ENCODE measurements at regions not wholly inside any gene's neighbourhood (a gene's known extent, or its start where the extent isn't known, plus 50 kb on each side); places are given as distances from the start of the nearest gene placed in this dataset.

DNA sequence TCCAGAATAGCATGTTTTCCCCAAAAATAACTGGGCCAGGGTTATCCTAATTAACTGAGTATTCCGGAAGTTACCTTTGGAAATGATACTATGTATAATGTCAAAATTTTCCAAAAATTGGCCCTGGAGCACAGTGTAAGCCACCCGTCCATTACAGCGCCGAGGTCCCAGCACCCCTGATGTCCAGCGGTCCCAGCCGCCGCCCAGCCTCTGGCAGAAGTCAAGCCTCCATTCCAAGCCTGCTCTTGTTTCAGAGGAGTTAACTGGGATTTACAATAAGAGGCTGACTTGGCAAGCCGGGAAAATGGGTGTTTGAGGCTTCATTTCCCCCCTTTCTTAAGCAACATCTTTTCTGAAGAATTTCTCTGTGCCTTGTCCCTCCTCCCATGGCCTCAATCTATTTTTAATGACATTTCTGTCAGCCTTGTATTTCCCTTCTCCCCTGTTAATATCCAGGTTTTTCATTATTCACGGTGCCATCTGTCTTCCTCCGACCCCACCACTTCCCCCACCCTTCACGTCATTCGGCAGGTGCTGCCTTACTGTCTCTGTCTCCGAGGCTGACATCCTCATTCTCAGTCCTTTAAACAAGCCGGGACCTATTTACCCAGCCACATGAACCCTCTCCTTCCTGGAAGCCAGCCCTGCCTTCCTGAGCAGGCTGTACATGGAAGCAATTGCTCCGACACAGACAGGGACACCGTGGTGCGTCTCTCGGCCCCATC is 490.9 kb downstream of the NPHP4 start:
- H3K4me1 ChIP-seq, result no peaks in the 10 kb centered on the region
- H3K27ac Mint-ChIP-seq (ENCODE audit: unreplicated experiment), result no peak overlapping the region
- no peaks in the 10 kb centered on the region for H3K4me1 Mint-ChIP-seq (ENCODE audit: low read depth, unreplicated experiment)
- no peaks in the 10 kb centered on the region for H3K36me3 Mint-ChIP-seq (ENCODE audit: insufficient read depth, unreplicated experiment)
- no peaks in the 10 kb centered on the region for H3K9me3 ChIP-seq
- no peaks in the 10 kb centered on the region for H3K36me3 ChIP-seq (ENCODE audit: control insufficient read depth, insufficient read depth, low read length)
- no peak overlapping the region for H3K4me3 ChIP-seq (ENCODE audit: low read depth, low read length)
- TF ChIP-seq, protein P1, sequence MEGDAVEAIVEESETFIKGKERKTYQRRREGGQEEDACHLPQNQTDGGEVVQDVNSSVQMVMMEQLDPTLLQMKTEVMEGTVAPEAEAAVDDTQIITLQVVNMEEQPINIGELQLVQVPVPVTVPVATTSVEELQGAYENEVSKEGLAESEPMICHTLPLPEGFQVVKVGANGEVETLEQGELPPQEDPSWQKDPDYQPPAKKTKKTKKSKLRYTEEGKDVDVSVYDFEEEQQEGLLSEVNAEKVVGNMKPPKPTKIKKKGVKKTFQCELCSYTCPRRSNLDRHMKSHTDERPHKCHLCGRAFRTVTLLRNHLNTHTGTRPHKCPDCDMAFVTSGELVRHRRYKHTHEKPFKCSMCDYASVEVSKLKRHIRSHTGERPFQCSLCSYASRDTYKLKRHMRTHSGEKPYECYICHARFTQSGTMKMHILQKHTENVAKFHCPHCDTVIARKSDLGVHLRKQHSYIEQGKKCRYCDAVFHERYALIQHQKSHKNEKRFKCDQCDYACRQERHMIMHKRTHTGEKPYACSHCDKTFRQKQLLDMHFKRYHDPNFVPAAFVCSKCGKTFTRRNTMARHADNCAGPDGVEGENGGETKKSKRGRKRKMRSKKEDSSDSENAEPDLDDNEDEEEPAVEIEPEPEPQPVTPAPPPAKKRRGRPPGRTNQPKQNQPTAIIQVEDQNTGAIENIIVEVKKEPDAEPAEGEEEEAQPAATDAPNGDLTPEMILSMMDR (IDR thresholded peaks at IDR 0.05; ENCODE audit: insufficient read depth in 1 of 2, low read depth in 1 of 2, low read length in 1 of 2, severe bottlenecking in 1 of 2, unreplicated experiment in 1 of 2), result no peak
- peaks cover 17% of the 10 kb centered on the region for H3K27me3 Mint-ChIP-seq (ENCODE audit: insufficient read depth, unreplicated experiment)
- H3K4me3 Mint-ChIP-seq (ENCODE audit: unreplicated experiment), result no peak overlapping the region
- intact Hi-C loops (cut with micrococcal nuclease; ENCODE audit: unreplicated experiment), result no loop called here
- ChIA-PET CTCF (no interaction called here), POLR2A (no interaction called here)
- H3K27me3 ChIP-seq (replicated peaks; ENCODE audit: control insufficient read depth, insufficient read depth, low read length), result no peaks in the 10 kb centered on the region
- no TSS peak for BruUV-seq (replicated peaks)
- H3K9me3 Mint-ChIP-seq (ENCODE audit: unreplicated experiment), result peaks cover 14% of the 10 kb centered on the region
- no peak for DNase-seq

- POLR2A ChIA-PET, result no interaction called here
- DNase-seq, result no peak
- Mint-ChIP-seq H3K9me3 (ENCODE audit: unreplicated experiment) (peaks cover 14% of the 10 kb centered on the region), H3K27ac (ENCODE audit: unreplicated experiment) (no peak overlapping the region), H3K27me3 (ENCODE audit: insufficient read depth, unreplicated experiment) (peaks cover 17% of the 10 kb centered on the region), H3K36me3 (ENCODE audit: insufficient read depth, unreplicated experiment) (no peaks in the 10 kb centered on the region), H3K4me3 (ENCODE audit: unreplicated experiment) (no peak overlapping the region), H3K4me1 (ENCODE audit: low read depth, unreplicated experiment) (no peaks in the 10 kb centered on the region)
- Histone ChIP-seq H3K27me3 (replicated peaks; ENCODE audit: control insufficient read depth, insufficient read depth, low read length) (no peaks in the 10 kb centered on the region), H3K4me3 (ENCODE audit: low read depth, low read length) (no peak overlapping the region), H3K4me1 (no peaks in the 10 kb centered on the region), H3K9me3 (no peaks in the 10 kb centered on the region), H3K36me3 (ENCODE audit: control insufficient read depth, insufficient read depth, low read length) (no peaks in the 10 kb centered on the region)
- intact Hi-C loops (cut with micrococcal nuclease; ENCODE audit: unreplicated experiment), result no loop called here
- TF ChIP-seq, protein P1 (IDR thresholded peaks at IDR 0.05; ENCODE audit: insufficient read depth in 1 of 2, low read depth in 1 of 2, low read length in 1 of 2, severe bottlenecking in 1 of 2, unreplicated experiment in 1 of 2), result no peak
- no TSS peak for BruUV-seq (replicated peaks)
- CTCF ChIA-PET, result no interaction called here
Observed at GRCh38 chr1:5500541-5500940, 491.7 kb downstream of the NPHP4 start.

DNA sequence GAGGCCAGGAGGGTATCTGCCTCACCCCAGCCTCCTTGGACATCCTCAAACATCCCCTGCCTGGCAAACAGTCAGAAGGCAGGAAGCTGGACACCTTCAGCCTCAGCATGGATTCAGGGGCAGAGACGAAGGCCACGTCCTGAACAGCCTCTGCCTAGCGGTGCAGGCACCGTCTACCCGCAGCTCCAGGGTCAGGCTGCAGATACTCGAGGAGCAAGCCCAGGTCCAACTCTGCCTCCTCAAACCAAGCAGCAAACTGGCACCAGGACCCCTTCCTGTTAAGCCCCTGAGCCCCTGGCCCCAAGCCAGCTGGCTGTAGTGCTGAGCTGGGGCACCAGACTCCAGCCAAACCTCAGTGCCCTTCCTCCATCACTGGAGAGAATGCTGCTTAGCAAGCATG is 494.7 kb downstream of the NPHP4 start:
- no peaks in the 10 kb centered on the region for H3K4me1 Mint-ChIP-seq (ENCODE audit: low read depth, unreplicated experiment)
- no peak overlapping the region for H3K4me3 ChIP-seq (ENCODE audit: low read depth, low read length)
- ChIA-PET CTCF (no interaction called here), POLR2A (no interaction called here)
- peaks cover 14% of the 10 kb centered on the region for H3K9me3 Mint-ChIP-seq (ENCODE audit: unreplicated experiment)
- no peaks in the 10 kb centered on the region for H3K36me3 Mint-ChIP-seq (ENCODE audit: insufficient read depth, unreplicated experiment)
- intact Hi-C loops (cut with micrococcal nuclease; ENCODE audit: unreplicated experiment), result no loop called here
- no peaks in the 10 kb centered on the region for H3K36me3 ChIP-seq (ENCODE audit: control insufficient read depth, insufficient read depth, low read length)
- no peak overlapping the region for H3K4me3 Mint-ChIP-seq (ENCODE audit: unreplicated experiment)
- DNase-seq, result no peak
- H3K9me3 ChIP-seq, result no peaks in the 10 kb centered on the region
- TF ChIP-seq, protein P1 (IDR thresholded peaks at IDR 0.05; ENCODE audit: insufficient read depth in 1 of 2, low read depth in 1 of 2, low read length in 1 of 2, severe bottlenecking in 1 of 2, unreplicated experiment in 1 of 2), result no peak
- no peaks in the 10 kb centered on the region for H3K27me3 ChIP-seq (replicated peaks; ENCODE audit: control insufficient read depth, insufficient read depth, low read length)
- H3K27me3 Mint-ChIP-seq (ENCODE audit: insufficient read depth, unreplicated experiment), result peaks cover 18% of the 10 kb centered on the region
- no TSS peak for BruUV-seq (replicated peaks)
- H3K4me1 ChIP-seq, result no peaks in the 10 kb centered on the region
- H3K27ac Mint-ChIP-seq (ENCODE audit: unreplicated experiment), result no peak overlapping the region

All from Caco-2 (cell line).